ENCODE measurements at regions not wholly inside any gene's neighbourhood (a gene's known extent, or its start where the extent isn't known, plus 50 kb on each side); places are given as distances from the start of the nearest gene placed in this dataset.
"Not testable (repeated sequence)": the region's sequence is repeated elsewhere in the genome, so short reads cannot be mapped to it uniquely, and the experiment has no call there.

GRCh38 chr4:109378511-109378910, 55.1 kb upstream of the SEC24B start:
- DNase-seq = no peak

GRCh38 chr4:109378076-109378475, 55.5 kb upstream of the SEC24B start:
- DNase-seq = no peak

- no peak for DNase-seq
Observed at GRCh38 chr4:109375778-109376414, 57.7 kb upstream of the SEC24B start.

GRCh38 chr4:109368661-109369060, 65.0 kb upstream of the SEC24B start:
- DNase-seq = no peak

GRCh38 chr4:109365939-109366338, 63.5 kb upstream of the COL25A1 start:
- peak; percentile 70 for DNase-seq

- DNase-seq = not testable (repeated sequence)
Observed at GRCh38 chr4:109365297-109365696, 62.8 kb upstream of the COL25A1 start.

- peak; percentile 49 for DNase-seq
Observed at GRCh38 chr4:109359040-109359646, 56.7 kb upstream of the COL25A1 start.

GRCh38 chr4:109355835-109356234, 53.4 kb upstream of the COL25A1 start:
- no peak for DNase-seq

GRCh38 chr4:109352941-109353340, 50.5 kb upstream of the COL25A1 start:
- DNase-seq = no peak
